GM18508 (cell line): ENCODE measurements at regions not wholly inside any gene's neighbourhood (a gene's known extent, or its start where the extent isn't known, plus 50 kb on each side); places are given as distances from the start of the nearest gene placed in this dataset.

Source experiments
- ATAC-seq: cut with Tn5 transposase; IDR thresholded peaks from one replicate; pipeline ENCODE4 v1.9.1; 2021; ENCODE audit warnings: moderate number of reproducible peaks; ENCODE audit not compliant: insufficient read depth, unreplicated experiment

DNA sequence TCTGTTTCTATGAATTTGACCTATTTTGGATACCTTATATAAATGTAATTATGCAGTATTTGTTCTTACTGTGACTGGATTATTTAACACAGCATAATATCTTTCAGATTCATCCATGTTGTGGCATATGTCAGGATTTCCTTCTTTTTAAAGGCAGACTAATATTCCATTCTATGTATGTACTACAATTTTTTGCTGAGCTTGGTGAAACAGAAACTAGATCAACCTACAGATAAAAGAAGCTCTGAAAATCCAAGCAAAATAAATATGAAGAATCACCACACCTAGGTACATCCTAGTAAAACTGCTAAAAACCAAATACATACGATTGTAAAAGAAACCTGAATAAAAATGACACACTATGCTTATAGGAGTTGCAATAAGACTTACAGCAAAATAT, 300.5 kb downstream of the HTR7 start:
- no peak for ATAC-seq

DNA sequence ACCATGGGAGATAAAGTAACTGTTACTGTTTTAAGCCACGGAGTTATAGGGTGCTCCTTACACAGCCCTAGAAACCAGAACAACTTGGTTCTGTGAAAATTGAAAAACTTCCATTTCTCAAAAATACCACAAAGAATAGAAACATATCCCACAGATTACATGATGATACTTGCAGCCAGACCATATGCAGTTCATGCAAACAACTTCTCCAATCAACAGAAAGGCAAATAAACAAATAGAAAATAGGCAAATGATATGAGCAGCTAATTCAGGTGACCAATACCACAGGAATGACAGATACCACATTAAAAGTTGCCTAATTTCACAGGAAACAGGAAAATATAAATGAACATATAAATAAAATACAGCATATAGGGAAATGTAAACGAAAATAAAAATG, 297.5 kb downstream of the HTR7 start:
- no peak for ATAC-seq

DNA sequence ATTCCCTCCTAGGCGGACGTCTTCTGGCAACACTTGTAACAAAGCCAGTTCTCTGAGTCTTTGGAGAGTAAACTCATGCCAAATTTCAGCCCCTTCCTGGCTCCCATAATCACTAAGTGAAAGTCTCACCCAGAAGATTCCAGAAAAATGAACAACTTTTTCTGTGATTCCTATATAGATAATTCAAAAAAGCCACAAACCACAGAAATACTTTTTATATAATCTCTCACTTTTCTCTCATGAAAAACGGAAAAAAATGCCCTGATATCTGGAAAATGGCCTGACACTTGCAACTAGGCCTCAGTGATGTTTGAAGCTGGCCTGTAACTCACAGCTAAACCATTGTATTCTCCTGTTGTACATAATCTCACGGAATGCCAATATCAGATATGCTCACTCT, 296.2 kb downstream of the HTR7 start:
- ATAC-seq: no peak

DNA sequence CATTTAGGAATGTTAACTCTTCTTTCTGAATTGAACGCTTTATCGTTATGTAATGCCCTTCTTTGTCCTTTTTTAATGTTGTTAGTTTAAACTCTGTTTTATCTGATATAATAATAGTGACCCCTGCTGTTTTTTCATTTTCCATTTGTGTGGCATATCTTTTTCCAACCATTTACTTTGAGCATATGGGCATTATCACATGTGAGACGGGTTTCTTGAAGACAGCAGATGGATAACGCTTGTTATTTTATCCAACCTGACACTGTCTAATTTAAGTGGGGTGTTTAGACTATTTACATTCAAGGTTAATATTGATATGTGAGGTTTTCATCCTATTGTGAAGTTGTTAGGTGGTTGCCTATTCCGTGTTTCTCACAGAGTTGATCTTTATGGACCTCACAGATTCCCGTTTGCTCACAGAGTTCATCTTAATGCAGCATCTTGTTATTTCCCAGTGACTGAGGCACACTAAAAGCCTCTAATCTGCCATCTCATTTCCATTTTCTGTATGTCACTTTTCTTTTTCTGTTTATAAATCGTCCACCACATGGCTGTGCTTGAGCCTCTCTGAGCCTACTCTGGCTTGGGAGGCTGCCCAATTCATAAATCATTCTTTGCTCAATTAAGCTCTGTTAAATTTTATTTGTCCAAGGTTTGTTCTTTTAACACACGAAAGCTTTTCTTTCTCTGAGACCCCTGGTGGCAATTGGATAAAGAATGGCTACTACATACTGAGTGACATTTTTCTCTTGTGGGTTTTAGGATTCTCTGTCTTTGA, 286.2 kb downstream of the HTR7 start:
- no peak for ATAC-seq

DNA sequence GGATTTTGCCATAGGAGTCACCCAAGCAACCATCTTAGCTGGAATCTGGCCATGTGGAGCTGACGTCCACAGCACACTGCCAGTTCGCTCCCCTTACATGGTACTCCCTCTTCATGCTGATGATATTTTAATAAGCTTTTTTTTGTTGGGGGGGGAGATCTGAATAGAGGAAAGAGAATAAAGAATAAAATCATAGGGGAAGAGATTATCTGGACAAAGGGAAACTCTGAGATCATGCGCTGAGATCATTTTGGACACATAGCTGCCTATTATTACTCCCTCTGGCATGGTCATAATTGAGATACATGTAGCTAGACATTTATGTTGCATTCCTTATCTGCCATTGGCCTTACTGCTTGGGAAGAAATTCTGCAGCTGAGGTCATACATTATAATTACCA, 282.7 kb downstream of the HTR7 start:
- ATAC-seq: no peak

DNA sequence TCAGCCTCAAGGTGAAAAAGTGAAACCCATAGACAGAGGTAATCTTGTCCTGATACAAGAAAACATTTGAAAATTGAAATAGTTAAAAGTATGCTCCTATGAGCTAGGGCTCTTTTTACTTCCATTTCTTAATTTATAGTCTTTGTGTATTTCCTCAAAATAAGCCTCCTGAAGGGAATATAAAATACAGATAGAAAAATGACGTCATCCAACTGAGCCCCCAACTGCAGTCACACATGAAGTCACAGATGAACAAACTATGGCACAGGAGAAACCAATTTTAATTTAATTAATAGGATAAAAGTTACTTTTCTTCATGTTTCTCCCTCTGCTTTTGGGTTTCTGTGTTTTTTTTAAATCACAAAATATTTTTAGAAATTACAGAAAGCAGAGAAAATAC, 280.3 kb downstream of the HTR7 start:
- no peak for ATAC-seq

DNA sequence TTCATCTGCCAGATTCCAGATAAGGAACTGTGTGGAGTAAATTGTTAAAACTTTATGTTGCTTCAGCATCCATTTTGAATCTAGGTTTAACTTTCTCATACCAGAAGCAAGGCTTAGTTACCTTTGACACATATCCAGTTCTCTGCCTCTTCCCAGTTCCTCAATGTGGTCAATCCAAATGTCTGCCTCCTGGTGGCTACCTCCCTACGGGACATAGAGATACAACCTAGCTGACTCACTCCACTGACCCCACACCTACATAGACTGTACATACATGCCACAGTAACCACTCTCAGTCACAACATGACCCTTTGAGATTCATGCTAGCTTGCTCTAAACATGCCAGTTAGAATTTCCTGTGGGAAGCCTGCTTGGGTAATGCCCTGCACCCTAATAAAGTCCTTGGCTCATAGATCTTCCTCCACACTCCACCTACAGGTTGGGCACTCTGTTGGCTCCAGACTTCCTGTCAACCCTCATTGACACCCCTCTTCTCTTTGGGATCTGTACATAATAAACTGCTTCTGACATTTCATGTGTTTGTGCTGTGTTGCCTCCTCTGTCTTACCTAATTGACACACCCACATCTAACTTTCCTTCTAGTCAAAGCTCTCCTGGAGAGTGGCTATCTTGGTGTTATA, 278.1 kb downstream of the HTR7 start:
- ATAC-seq: no peak

DNA sequence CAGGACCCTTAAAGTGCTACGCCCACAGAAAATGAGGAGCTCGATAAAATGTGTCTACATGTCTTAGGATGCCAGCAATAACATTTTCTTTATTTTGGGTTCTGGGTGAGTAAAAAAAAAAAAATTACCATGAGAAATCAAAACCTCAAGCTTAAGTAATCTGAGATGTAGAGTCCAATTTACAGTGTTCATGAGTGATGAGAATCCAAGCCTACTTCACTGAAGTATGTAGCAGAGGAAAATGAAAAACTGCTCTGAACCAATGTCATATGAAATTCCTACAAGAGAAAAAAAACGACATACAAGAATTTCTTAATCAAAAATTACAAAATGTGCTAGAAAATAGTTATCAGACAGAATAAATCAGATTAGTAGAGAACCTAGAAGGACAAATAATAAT, 274.4 kb downstream of the HTR7 start:
- no peak for ATAC-seq

DNA sequence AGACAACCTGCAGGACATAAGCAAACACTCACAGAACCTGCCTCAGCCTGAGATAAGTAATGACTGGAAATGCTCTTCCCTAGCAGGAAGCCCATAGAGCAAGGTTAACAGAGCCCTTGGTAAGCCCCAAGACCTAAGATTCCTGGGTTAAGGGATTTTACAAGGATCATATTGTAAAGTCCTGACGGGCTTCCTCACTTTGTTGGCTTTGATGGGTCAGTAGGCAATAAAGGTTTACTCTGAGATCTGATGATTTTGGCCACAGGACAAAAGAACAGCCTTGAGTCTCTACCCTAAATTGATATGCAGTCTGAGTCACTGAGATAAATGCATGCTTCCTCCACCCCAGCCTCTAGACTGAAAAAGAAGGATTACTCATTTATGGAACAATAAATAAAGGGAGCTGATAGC, 270.8 kb downstream of the HTR7 start:
- ATAC-seq: no peak

DNA sequence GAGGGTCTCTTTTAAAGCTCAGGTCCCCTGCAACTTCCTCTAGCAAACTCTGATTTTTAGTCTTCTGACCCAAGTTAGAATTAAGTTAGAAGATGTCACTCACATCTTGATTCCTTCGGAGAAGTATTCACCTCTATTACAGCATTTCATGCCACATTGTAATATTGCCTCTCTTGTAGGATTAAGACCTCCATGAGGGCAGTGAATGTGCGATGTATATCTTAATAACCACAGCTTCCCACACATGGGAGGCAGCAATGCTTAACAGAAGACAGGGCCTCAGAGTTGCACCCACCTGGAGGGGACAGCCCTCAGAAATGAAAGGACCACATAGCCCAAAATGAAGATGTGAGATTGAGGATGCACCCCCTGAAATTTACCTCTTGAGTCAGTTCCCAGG, 270.3 kb downstream of the HTR7 start:
- no peak for ATAC-seq

DNA sequence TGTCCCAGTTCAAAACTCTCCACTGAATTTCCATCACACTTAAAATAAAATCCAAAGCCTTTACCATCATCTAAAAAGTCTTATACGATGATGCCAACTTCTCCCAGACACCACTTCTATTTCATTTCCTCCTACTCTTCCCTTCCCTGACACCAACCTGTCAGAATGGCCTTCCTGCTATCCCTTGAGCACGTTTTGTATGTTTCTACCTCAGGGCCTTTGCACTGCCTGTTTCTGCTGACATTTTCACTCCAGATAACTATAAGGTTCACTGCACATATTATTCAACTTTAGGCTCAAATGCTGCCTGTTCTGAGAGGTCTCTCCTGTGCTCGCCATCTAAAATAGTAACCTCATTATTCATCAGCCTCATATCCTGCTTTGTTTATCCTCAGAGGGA, 269.6 kb downstream of the HTR7 start:
- no peak for ATAC-seq

DNA sequence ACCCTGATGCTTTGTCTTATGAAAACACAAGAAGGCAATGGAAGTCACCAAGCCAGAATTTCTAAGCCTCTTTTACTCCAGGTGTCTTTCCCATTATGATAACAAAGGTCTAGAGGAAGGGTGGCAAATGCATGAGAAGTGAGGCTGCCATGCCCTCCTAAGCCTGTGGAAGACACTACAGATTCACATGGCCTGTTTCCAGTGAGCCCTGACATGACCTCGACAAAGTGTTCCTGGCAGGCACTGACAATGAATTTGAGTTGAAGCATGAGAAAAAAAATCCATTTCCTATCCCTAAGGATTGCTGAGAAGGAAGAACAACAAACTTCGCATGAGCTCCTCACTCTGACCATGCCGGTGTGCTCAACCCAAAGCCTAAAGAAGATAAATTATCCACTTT, 268.0 kb downstream of the HTR7 start:
- ATAC-seq: no peak

DNA sequence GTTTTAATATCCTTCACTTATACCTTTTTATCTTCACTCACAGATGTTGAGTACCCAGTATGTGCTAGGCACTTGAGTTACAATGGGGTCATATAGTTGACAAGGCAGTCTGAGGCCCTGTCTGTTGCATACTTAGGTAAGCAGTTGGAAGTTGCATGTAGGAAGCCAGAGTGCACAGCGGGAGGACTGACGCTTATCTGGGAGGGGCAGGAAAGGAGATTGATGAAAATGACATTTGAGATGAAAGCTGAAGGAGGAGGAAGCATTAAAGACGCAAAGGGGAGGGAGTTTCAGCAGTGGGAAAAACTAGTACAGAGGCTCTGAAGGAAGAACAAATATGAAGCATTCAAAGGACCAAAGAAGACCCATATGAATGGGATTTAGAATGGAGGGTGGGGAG, 266.2 kb downstream of the HTR7 start:
- no peak for ATAC-seq

DNA sequence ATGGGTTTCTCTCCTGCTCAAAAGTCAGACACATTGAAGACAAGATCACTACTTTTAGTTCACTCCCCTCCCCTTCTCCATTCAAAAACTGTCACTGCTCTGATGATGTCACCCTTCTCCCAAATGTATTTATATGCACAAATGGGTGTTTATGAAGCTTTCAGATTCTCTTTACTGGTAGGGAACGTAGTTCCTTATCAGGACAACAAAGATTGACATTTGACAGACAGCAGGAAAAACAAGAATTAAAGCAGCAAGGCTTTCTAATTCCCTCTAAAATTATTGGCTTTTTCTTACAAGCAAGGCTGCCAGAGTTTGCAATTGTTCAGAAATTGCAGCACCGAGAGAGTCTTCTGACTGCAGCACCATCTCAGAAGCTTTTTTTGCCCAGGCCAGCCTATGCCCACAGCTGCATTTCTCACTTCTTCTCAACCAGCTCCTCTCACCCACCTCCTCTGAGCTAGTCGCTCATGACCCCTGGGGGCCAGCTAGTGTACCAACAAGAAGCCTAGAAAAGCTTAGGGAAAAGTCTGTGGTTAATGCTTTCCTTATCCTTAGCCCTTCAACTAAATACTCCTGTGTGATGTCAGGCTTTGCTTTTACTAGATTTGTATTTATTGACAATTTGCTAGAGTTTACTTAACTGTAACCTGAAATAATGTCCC, 265.1 kb downstream of the HTR7 start:
- ATAC-seq: no peak

DNA sequence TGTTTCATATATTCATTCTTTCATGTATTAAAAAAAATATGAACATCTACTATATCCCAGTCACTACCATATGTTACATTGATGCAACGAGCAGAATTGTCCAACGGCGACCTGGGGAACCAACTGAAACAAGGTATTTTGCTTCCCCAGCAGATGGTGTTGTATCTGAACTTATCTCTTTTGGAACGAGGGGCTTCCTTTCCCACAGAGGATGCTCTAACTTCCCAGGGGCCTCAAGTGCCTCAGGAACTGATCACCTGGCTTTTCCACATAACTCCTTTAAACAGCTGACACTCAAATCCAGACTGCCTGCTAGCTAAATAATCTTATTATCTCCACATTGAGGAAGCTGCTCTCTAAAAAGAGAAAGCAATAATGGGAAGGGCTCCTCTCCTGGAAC, 259.3 kb downstream of the HTR7 start:
- no peak for ATAC-seq

DNA sequence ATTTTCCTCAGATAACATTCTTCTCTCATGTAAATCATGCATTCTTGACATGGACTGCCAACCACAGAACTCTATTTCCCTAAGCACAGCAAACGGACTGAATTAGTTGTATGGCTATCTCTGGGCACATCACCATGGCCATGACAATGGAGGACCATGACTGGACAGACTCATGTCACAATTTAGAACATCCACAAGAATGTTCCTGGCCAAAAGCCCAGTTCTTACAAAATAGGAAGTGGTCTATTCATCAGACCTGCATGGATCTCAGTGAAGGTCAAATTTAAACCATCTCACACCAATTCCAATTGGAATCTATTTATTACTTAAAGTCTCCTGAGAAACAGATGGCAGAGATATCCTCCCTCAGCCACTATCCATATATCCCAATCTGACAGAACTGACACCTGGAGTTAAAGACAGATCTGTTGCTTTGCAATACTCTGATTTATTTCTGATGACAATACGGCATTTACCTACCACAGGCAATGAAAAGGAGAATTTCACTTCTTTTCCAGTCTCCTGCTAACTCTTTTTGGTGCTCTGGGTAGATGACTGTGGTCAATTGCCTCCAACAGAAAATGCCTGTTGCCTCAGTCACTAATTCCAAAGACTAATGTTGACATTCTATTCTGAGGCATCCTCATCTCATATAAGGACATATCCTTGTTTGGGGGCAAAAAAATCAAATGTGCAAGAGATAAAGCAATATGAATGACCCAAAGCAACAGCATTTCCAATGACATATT, 254.8 kb downstream of the HTR7 start:
- no peak for ATAC-seq

DNA sequence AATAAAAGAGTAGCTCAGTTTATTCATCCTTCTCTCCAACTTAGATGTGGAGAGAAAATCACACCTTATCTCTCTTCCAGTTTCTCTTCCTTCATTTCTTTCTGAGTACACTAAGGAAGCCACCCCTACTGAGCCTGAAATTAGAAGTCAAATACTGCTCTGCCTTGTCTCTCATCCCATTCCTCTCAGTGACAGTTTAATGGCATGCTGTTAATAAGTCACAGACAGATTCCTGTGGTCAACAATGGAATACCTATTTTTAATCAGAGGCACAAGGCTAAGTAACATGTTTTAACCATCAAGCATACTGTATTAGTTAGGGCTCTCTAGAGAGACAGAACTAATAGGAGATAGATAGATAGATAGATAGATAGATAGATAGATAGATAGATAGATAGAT, 253.2 kb downstream of the HTR7 start:
- ATAC-seq: no peak

DNA sequence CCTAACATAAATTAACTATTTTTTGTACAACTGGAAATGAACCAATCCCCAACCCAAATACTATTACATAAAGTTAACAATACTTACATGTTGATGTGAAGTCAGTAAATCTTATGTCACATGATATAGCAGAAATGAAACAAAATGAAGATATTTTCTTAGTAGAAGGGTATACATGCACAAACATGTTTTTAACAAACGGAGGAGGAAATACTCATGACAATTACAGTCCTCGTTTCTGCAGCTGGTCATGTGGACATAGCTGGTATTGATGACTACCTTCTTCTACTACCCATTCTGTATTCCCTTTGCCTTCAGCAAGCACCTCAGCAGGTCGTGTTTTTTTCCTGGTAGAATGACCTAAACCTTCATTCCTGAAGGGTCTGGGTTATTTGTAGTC, 252.3 kb downstream of the HTR7 start:
- no peak for ATAC-seq

DNA sequence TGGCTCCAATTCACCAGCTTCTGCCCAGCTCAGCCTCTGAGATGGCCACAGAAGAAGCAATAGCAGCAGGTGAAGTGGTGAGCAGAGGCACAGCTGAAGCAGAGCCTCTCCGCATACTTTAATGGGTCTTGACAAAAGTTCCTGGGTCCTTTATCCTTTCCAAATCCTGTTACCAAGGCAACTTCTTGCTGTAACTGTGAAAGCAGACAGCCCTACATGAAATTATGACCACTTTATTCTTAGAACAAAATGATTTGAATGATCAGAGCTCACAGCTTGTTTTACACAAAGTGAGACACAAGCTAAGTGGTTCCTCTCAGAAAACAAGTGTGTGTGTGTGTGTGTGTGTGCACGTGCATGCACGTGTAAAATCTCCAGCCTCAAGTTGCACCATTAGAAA, 245.6 kb downstream of the HTR7 start:
- ATAC-seq: no peak

DNA sequence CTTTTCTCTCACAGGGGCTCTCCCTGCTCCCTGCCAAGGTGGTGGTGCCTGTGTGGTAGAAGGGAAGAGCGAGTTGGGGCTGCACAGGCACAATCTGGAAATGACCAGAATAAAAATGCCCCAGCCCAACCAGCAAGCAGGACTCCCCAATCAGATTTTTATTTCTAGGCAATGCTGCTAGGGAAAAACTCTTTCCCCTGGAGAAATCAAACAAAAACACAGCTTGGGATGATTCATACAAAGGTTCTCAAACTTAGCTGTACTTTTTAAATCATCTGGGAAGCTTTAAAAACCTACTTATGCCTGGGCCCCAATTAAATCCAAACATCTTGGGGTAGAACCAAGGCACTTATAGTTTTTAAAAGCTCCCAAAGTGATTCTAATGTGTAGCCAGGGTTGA, 243.2 kb downstream of the HTR7 start:
- no peak for ATAC-seq

DNA sequence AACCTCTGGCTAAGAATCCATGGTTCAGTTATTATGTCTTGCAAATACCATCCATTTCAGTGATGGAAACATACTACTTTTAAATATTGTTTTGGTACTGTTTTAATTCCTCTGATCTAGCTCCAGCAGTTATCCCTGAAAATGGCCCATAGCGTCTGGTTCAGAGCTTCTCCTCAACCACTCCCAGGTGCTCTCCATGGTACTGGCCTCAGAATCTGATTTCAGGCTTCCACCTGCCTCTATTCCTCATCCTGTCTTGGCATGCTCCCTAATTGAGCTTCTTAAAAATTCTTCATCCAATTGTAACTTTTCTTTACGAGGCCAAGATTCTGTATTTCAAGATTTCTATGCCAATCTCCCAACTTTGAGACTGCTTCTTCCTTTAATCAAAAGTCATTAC, 236.3 kb downstream of the HTR7 start:
- no peak for ATAC-seq
